Parathyroid adenoma (tissue), 2 donors: ENCODE measurements at regions not wholly inside any gene's neighbourhood (a gene's known extent, or its start where the extent isn't known, plus 50 kb on each side); places are given as distances from the start of the nearest gene placed in this dataset.

Experiments
- H2AFZ ChIP-seq: fragments of 300-600 bp; sonication (generic); one replicate; pipeline ENCODE4 v1.7.0; 2017; ENCODE audit warnings: antibody characterized with exemption, mild to moderate bottlenecking
- H3K27ac ChIP-seq: fragments of 300-600 bp; sonication (generic); one replicate; pipeline ENCODE4 v1.7.0; 2017
- H3K27me3 ChIP-seq: fragments of 300-600 bp; sonication (generic); one replicate; pipeline ENCODE4 v1.7.0; 2017; ENCODE audit warnings: low read length; ENCODE audit not compliant: control insufficient read depth, insufficient read depth
- H3K36me3 ChIP-seq: fragments of 300-600 bp; sonication (generic); one replicate; pipeline ENCODE4 v1.7.0; 2017; ENCODE audit warnings: low read length; ENCODE audit not compliant: control insufficient read depth, insufficient read depth
- H3K4me1 ChIP-seq: fragments of 300-600 bp; sonication (generic); one replicate; pipeline ENCODE4 v1.7.0; 2017; ENCODE audit warnings: control low read depth
- H3K4me2 ChIP-seq: fragments of 300-600 bp; sonication (generic); one replicate; pipeline ENCODE4 v1.7.0; 2017; ENCODE audit warnings: low read length
- H3K4me3 ChIP-seq: fragments of 300-600 bp; sonication (generic); one replicate; pipeline ENCODE4 v1.7.0; 2017; ENCODE audit warnings: low read depth, low read length
- H3K79me2 ChIP-seq: fragments of 300-600 bp; sonication (generic); one replicate; pipeline ENCODE4 v1.7.0; 2017; ENCODE audit warnings: control low read depth
- H3K9ac ChIP-seq: fragments of 300-600 bp; sonication (generic); one replicate; pipeline ENCODE4 v1.7.0; 2017; ENCODE audit warnings: mild to moderate bottlenecking
- H3K9me3 ChIP-seq: fragments of 300-600 bp; sonication (generic); one replicate; pipeline ENCODE4 v1.7.0; 2017; ENCODE audit warnings: low read length; ENCODE audit not compliant: control insufficient read depth
- TF ChIP-seq, protein P1 (sequence below): fragments of 300-600 bp; sonication (generic); IDR thresholded peaks from one replicate; pipeline ENCODE4 v1.7.0; 2017; ENCODE audit warnings: antibody characterized with exemption, mild to moderate bottlenecking
- donor health status: primary hyperparathyroidism.

DNA sequence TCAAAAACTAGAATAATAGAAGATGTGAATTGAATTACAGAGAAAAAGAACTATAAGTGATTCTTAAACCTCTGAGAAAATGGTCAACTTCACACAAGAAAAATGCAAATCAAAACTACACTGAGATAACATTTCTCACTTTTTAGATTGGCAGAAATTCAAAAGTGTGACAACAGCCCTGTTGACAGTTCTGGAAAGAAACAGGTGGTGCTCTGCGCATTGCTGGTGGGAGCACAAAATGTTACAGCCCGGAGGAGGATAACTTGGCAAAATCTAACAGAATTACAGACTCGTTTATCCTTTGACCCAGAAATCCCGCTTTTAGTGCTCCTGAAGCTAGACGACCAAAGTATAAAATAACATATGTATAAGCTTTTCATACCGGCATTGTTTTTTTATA, 222.5 kb upstream of the CNTN1 start:
- Histone ChIP-seq H3K27ac (no peak overlapping the region), H3K4me1 (no peaks in the 10 kb centered on the region), H3K9ac (no peak overlapping the region), H3K4me3 (no peak overlapping the region), H3K9me3 (no peaks in the 10 kb centered on the region), H3K36me3 (no peaks in the 10 kb centered on the region), H3K79me2 (no peaks in the 10 kb centered on the region), H3K4me2 (no peak overlapping the region), H3K27me3 (no peaks in the 10 kb centered on the region), H2AFZ (no peak overlapping the region)
- TF ChIP-seq, protein P1, sequence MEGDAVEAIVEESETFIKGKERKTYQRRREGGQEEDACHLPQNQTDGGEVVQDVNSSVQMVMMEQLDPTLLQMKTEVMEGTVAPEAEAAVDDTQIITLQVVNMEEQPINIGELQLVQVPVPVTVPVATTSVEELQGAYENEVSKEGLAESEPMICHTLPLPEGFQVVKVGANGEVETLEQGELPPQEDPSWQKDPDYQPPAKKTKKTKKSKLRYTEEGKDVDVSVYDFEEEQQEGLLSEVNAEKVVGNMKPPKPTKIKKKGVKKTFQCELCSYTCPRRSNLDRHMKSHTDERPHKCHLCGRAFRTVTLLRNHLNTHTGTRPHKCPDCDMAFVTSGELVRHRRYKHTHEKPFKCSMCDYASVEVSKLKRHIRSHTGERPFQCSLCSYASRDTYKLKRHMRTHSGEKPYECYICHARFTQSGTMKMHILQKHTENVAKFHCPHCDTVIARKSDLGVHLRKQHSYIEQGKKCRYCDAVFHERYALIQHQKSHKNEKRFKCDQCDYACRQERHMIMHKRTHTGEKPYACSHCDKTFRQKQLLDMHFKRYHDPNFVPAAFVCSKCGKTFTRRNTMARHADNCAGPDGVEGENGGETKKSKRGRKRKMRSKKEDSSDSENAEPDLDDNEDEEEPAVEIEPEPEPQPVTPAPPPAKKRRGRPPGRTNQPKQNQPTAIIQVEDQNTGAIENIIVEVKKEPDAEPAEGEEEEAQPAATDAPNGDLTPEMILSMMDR: no peak

- Histone ChIP-seq H3K36me3 (no peaks in the 10 kb centered on the region), H3K27me3 (no peaks in the 10 kb centered on the region), H3K27ac (no peak overlapping the region), H2AFZ (no peak overlapping the region), H3K9me3 (no peaks in the 10 kb centered on the region), H3K4me3 (no peak overlapping the region), H3K79me2 (no peaks in the 10 kb centered on the region), H3K9ac (no peak overlapping the region), H3K4me1 (no peaks in the 10 kb centered on the region), H3K4me2 (no peak overlapping the region)
- TF ChIP-seq, protein P1: no peak
Measured at GRCh38 chr12:40473962-40474361, 218.3 kb upstream of the CNTN1 start.

GRCh38 chr12:40474630-40475029, 217.6 kb upstream of the CNTN1 start:
- Histone ChIP-seq H3K9ac (no peak overlapping the region), H3K79me2 (no peaks in the 10 kb centered on the region), H3K27me3 (no peaks in the 10 kb centered on the region), H3K4me3 (no peak overlapping the region), H3K36me3 (no peaks in the 10 kb centered on the region), H2AFZ (no peak overlapping the region), H3K9me3 (no peaks in the 10 kb centered on the region), H3K4me1 (no peaks in the 10 kb centered on the region), H3K4me2 (no peak overlapping the region), H3K27ac (no peak overlapping the region)
- TF ChIP-seq, protein P1: no peak

- Histone ChIP-seq H3K9ac (no peak overlapping the region), H2AFZ (no peak overlapping the region), H3K79me2 (no peaks in the 10 kb centered on the region)
Measured at GRCh38 chr12:40499856-40500255, 192.4 kb upstream of the CNTN1 start.

GRCh38 chr12:40502322-40502721, 189.9 kb upstream of the CNTN1 start:
- H3K9ac ChIP-seq: no peak overlapping the region
- no peaks in the 10 kb centered on the region for H3K9me3 ChIP-seq
- H2AFZ ChIP-seq: no peak overlapping the region
- no peaks in the 10 kb centered on the region for H3K79me2 ChIP-seq
- no peak overlapping the region for H3K4me2 ChIP-seq
- no peaks in the 10 kb centered on the region for H3K27me3 ChIP-seq
- TF ChIP-seq, protein P1: no peak
- H3K4me1 ChIP-seq: no peaks in the 10 kb centered on the region
- no peak overlapping the region for H3K4me3 ChIP-seq
- H3K36me3 ChIP-seq: no peaks in the 10 kb centered on the region
- H3K27ac ChIP-seq: no peak overlapping the region

More at GRCh38 chr12:40499856-40500255, 192.4 kb upstream of the CNTN1 start:
- H3K9me3 ChIP-seq: no peaks in the 10 kb centered on the region
- H3K4me1 ChIP-seq: no peaks in the 10 kb centered on the region
- H3K27ac ChIP-seq: no peak overlapping the region
- H3K27me3 ChIP-seq: no peaks in the 10 kb centered on the region
- H3K36me3 ChIP-seq: no peaks in the 10 kb centered on the region
- TF ChIP-seq, protein P1: no peak
- no peak overlapping the region for H3K4me3 ChIP-seq
- H3K4me2 ChIP-seq: no peak overlapping the region
